K562 (cell line): ENCODE measurements at regions not wholly inside any gene's neighbourhood (a gene's known extent, or its start where the extent isn't known, plus 50 kb on each side); places are given as distances from the start of the nearest gene placed in this dataset.

ENCODE experiments used
- BDP1 ChIP-seq: IDR thresholded peaks from 3 replicates; pipeline ENCODE4 v1.6.1; 2011; ENCODE audit not compliant: insufficient read length, insufficient read depth
- KLF16 ChIP-seq: IDR thresholded peaks from 2 replicates; pipeline ENCODE4 v1.6.1; 2016; ENCODE audit warnings: antibody characterized with exemption
- ZNF830 ChIP-seq: fragments of 250-450 bp; sonication (Bioruptor Pico); IDR thresholded peaks from 2 replicates; pipeline ENCODE4 v1.5.0; 2021; ENCODE audit warnings: mild to moderate bottlenecking

- no peak for TF ChIP-seq ZNF830 (CRISPR knock-in tag)
- TF ChIP-seq KLF16: no peak
- no peak for TF ChIP-seq BDP1
Measured at GRCh38 chr10:130713135-130713534, 576.9 kb downstream of the GLRX3 start.
